CD4-positive, alpha-beta T cell treated with Interleukin-15 for 1 hour (primary cell): ENCODE measurements at regions not wholly inside any gene's neighbourhood (a gene's known extent, or its start where the extent isn't known, plus 50 kb on each side); places are given as distances from the start of the nearest gene placed in this dataset.
"Not testable (repeated sequence)": the region's sequence is repeated elsewhere in the genome, so short reads cannot be mapped to it uniquely, and the experiment has no call there.

Experiments
- DNase-seq: peaks from one replicate; pipeline ENCODE4 v3.0.0-alpha.2; 2020

DNA sequence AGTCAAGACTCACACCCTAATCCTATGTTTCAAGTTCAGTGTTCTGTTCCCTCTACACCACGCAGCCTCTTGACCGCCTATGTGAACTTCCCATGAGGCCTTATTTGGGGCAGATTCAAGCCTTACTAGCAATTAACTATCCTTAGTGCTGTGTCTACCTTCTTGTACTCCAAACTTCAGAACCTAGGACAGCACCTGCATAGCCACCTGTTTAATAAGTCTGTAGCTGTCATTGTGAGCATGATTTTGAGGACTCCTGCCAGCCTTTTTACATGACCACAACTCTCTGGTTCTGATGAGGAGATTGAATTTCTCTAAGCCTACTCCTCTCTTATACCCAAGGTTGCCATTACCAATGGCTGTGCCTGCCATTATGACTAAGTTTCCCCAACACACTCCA, 50.8 kb upstream of the PCSK1 start:
- DNase-seq: no peak

DNA sequence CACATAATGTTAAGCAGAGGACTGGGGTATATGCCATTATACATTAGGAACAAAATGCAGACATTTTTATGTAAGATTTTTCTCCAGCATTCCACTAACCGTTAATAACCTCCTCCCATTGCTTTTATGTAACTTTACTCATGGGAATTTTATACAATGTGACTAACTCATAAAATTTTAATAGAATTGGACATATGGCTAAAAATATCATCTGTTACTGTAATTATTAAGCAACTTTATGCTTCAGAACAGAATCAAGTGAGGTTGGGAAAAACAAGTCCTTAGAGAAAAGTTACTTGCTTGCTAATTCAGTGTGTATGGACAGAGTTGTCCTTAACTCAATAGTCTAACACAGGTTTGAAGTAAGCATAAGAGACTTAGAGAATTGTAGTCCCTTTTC, 54.8 kb upstream of the PCSK1 start:
- DNase-seq: no peak

DNA sequence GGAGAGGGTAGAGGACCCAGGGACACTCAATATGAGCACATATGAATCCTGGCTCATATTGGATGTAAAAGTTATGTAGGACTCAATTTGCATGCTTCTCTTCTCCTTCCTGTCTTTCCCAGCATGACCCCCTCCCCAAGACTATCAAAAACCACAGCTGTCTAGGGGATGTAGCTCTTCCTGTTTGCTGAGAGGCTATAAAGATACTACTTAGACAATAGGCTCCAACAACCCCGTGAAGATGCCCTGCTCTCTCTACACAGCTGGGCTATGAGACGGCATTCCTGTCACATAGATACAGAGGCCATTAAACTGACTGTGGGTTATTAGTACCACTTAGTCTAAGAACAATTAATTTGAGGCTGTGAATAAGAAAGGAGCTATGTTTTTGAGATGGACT, 56.5 kb upstream of the PCSK1 start:
- no peak for DNase-seq

DNA sequence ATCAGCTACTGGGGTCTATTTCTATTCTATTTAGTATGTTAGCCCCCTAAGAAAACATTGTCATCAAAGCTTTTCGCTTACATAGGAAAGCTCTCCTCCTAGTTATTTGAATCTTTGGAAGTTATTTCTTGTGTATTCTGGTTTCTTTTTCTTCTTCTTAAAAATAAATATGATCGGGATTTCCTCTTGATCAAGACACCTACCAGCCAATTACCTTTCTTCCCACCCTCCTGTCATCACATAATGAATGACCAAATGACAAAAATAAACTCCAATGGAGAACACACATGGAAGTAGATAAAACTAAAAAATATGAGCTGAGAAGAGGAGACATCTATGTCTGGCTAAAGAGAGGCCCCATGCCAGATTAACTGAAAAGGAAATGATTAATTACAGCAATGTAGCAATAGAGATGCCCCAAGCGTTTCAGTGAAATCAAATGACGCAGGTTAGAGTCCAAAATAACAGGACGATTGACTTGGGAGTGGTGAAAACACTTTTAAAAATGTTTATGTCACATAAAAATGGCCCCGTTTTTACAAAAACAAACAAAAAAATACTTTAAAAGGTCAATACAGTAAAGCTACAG, 59.5 kb upstream of the PCSK1 start:
- no peak for DNase-seq

DNA sequence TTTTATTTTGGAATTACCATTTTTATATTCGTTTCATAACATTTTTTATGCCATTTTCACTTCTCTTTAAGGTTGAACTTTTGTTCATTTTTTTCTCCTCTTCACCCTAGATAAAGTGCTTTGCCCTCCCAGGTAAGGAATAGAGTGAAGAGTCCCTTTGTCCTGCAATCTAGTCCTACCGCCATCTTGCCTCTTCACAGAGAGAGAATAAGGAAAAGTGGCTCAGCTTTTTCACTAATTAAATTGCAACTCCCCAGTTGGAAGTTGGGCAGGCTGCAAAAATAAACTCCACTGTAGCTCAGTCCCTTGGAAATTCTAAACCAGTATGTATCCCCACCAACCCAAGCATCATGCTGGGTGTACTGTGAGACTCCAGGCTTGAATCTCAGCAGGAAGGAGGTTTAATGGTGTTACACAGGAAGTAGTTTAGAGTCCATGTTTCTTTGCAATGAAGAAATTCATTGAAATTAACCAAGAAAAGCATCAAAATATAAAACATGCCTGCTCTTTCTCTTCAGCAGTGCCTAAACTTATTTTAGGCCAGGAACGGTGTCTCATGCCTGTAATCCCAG, 60.3 kb upstream of the PCSK1 start:
- no peak for DNase-seq

DNA sequence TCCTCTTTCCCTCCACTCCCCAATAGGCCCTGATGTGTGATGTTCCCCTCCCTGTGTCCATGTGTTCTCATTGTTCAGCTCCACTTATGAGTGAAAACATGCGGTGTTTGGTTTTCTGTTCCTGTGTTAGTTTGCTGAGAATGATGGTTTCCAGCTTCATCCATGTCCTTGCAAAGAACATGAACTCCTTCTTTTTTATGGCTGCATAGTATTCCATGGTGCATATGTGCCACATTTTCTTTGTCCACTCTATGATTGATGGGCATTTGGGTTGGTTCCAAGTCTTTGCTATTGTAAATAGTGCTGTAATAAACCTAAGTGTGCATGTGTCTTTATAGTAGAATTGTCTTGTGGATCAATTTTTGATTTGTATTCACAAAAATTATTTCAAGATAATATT, 62.4 kb upstream of the PCSK1 start:
- DNase-seq: not testable (repeated sequence)

DNA sequence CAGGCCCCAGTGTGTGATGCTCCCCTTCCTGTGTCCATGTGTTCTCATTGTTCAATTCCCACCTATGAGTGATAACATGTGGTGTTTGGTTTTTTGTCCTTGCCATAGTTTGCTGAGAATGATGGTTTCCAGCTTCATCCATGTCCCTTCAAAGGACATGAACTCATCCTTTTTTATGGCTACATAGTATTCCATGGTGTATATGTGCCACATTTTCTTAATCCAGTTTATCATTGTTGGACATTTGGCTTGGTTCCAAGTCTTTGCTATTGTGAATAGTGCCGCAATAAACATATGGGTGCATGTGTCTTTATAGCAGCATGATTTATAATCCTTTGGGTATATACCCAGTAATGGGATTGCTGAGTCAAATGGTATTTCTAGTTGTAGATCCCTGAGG, 64.0 kb upstream of the PCSK1 start:
- not testable (repeated sequence) for DNase-seq

DNA sequence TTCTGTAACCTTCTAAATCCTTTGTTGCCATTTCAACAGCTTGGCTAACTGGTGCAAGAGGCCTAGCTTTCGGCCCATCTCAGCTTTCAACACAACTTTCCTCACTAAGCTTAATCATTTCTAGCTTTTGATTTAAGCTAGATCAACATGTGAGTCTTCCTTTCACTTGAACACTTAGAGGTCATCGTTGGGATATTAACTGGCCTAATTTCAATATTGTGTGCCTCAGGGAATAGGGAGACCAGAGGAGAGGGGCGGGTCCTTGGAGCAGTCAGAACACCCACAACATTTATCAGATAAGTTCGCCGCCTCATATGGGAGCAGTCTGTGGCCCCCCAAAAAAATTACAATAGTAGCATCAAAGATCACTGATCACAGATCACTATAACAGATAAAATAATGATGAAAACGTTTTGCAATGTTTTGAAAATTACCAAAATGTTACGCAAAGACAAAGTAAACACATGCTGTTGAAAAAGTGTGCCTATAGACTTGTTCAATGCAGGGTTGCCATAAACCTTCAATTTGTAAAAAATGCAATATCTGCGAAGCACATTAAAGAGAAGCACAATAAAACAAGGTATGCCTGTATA, 66.8 kb upstream of the PCSK1 start:
- DNase-seq: no peak

DNA sequence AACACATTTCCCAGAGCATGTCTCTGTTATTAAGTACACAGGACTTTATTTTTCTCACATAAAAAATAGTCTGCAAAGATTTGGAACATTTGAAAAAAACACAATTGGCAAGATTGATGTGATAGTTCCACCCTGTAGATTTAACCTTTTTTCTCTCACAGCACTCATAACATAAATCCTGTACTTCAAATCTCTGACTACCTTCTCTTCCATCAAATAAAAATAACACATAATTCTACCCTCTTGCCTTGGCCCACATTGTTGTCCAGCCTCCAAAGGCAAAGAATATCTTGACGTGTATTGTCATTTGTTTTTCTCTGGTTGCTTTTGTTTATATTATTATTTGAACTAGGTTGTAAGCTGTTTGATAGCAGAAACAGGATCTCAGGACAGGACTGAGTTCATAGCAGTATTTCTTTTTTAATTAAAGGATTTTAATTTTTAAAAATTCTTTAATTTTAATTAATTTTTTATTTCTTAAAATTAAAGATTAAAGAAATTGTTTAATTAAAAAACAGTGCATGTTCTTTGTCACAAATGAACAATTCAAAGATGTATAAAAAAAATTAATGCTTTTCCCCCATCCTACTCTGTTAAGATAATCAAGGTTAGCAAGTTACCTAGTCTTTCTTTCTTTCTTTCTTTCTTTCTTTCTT, 69.1 kb upstream of the PCSK1 start:
- DNase-seq: no peak

DNA sequence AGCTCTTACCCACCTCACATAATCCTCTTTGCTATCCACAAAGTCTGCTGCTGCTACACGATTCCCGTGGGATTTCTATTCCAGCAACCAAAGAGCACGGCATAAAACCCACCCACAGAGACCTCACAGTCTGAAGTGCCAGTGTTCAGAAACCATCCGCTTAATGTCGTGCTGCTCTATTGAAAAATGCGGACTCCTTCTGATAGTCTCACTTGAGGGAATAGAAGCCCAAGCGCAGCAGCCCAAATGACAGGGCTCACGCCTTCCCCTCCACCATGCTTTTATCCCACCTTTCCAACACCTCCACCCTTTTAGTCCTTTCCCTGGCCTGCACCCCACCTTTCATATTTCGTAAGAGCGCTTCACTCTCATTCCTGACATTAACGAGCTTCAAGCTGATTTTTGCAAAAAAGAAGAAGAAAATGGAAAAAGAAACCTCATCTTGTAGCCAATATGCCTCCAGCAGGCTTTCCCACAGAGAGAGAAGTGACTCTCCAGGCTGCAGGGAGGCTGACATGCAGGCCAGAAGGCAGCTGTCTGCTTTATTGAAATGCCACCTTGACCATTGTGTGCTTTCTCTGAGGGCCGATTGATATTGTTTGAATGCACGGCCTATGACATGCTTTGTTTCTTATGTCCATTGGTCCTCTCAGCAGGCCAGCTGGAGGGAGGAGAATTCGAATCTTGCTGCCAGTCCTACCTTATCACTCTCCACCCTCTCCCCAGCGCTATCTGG, 70.6 kb upstream of the PCSK1 start:
- no peak for DNase-seq

DNA sequence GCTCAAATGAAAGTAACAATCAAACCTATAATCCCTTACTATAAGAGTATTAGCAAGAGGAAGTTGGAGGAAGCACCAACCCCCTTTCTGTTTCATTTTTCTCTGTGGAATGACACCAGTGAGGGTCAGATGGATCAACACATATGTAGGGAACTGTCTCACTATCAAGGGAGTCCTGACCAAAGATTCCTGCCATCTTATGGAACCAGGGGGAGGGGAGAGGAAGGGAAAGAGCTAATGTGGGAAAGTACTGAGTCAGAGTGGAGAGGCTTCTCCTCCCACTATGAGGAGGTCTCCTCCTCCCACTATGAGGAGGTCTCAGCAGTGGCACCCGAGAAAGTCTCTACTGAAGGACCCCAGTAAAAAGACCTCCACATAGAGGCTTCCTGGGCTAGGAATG, 73.3 kb upstream of the PCSK1 start:
- no peak for DNase-seq

DNA sequence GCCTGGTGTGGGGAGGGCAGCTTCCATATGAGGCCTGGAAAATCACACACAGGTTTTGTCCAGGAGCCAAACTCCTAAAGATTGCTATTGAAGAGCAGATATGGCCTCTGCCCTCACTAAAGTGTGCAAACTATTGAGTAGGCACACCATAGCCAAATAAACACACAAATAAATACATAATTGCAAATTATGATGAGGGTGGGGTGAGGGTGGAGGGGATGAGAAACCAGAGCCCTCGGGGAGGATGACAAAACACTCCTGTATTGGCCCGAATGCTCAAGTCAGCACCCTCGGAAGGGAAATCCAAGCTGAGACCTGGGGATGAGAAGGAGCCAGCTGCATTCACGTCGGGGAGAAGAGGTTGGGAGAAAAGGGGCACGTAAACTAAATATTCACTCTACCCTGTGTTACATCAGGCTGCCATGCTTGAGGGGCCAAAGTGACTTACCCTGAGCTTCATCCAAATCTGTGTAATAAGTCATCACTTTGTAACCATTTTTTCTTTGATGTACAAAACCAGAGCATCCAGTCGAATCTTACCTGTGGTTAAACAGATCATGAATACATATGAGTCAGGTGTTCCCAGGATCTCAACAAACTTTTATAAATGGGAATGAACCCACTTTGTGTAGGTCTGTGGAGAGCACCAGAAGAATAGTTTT, 73.9 kb upstream of the PCSK1 start:
- no peak for DNase-seq

DNA sequence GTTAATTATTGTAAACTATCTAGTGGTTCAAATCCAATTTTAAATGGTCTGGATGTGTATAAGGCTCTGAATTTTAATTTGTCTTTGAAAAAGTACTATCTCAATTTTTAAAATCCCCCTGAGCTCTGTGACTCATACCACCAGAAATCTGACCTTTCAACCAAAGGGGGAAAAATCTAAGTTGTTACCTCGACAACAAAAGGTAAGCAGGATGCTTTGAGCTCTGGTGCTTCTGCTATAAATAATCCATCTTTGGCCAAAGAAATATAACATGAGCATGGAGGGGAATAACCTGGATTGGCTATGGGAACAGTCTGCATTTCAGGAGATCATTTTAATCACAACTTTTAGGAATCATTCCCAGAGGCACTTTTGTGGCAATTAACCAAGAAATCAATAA, 76.3 kb upstream of the PCSK1 start:
- no peak for DNase-seq

DNA sequence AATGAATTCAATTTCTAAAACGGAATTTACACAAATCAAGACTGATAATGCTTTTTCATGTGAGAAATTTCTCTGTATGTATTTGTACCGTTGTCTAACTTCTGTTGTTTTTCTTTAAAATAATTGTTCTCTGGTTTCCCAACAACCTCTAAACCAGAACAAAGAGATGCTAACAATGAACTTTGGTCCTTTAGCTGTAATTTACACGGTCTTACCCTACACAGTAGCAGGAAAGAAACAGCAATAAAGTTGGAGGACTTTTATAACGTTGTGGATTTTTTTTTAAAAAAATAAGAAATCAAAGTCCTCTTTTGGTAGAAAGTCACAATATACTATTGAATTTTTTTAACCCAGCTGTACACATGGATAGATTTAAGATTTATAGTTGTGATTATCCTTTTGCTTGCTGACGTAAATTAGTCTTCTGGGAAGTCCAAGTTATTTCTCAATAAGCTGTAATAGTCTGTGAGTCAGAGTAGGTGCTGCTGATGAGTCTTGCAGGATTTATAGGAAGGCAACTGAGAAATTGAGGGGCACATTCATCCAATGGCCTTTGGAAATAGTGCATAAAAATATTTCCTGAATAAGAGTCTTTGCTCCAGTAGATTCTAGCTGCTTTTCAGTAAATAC, 76.8 kb upstream of the PCSK1 start:
- no peak for DNase-seq

DNA sequence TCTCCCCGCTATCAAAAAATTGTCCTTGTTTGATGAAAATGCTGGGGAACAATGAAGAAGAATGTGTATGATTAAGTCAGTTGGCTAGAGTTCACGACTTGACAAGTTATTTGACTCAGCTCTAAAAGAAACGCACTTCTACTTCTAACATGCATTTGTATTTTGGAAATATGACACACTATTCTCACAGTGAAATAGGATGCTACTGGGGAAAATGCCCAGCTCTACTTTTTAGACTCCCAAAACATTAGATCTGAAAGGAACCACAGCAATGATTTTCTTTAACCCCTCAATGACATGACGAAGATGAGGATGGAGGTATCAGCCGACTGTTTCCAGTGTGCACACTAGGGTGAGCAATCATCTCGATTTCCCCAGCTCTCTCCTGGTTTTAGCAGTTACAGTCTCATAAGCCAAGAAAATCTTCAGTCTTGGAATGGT, 83.6 kb upstream of the PCSK1 start:
- no peak for DNase-seq

DNA sequence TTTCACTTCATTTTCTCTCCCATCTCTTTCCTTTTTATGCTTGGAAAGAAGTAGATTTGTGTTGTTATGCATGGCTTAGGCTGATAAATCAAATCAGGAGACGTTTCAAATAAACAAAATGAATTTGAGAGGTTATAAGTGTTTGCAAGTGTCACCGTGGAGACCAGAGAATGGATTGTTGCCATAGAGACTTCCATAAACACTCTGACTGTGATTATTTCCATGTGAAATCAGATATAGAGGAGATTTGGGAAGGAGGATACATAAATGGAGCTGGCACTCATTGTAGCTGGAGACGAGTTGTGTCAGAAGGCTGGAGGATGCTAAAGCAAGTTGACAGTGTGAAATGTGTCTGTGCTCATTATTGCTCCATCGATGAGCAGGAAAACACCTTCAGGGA, 84.2 kb upstream of the PCSK1 start:
- DNase-seq: no peak

DNA sequence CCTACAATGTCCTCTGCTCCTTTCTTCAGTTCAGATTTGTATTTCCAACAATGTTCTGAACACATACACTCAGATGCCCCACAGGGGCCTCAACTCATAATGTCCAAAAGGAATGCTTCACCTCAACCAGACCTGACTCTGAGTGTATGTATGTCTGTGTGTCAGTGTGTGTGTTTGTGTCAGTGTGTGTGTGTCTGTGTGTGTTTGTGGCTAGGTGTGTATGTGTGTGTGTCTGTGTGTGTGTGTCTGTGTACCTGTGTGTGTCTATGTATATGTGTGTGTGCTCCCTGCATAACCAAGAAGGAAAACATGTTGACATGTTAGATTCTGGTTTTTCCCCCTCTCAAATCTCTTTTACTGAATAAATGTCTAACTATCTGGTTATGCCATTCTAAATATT, 87.3 kb upstream of the PCSK1 start:
- no peak for DNase-seq

DNA sequence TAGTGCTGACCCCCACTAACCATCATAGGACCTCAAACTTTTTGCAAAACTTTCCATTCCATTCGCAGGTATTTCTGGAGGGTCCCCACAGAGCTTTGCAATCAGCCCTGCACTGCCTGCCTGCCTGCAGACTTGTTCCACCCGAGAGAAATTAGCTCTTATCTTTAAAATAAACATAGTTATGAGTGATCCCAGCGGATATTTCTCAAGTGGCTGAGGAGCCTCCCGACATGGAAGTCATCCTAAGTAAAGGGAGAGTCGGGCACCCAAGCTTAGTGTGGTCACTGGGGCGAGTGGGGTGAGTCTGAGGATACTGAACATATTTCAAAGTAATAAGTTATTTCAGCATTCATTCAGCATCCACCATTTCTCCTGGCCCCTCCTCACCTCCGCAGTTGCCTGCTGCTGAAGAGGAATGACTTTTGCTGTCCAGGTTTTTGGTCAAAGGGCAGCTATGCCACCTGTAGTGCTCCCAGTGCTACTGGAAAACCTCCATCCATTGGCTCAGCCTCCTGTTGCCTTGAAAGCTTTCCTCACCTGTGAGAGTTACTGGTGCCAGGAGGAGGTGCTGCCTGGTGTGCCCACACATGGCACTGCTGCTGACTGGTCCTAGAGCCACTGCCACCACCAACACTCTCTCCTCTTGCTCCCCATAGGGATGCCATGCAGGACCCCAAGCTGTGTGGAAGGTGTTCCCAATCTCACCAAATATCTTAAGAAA, 89.7 kb upstream of the PCSK1 start:
- no peak for DNase-seq

DNA sequence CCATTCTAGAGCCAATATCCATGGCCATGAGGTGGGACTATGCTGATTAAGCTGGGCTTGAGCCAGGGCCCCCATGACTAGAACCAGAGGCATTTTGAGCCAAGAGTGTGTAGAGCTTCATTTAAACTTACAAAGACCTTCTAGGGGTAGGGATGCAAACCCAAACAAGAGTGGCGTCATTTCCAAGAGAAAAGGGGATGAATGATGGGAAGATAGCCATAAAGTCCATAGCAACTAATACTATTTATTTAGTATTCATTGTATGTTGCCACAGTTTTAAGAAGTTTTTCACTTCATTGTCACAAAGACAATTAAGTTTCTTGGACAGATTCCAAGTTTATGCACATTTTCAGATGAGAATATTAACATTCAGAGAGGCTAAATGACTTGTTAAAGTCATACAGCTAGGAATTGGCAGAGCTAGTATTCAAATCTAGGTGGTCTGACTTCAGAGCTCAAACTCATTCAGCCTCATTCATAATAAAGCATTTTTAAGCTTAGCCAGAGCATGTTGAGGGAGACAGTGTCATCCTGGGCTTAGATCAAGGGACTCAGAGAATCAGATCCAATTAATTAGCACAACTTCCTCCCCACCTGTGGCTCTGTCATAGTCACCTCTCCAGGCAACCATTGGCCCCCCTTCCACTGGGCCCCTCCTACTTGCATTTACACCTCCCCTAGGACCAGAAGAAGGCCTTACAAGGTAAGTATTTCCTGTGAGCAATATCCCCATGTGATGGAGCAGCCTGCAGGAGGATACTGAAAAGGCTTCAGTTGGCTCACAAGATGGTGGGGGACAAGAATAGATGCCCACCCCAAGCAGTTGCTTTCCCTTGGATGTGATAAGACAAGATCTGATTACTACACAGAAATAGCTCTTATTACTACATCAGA, 95.0 kb upstream of the PCSK1 start:
- no peak for DNase-seq

DNA sequence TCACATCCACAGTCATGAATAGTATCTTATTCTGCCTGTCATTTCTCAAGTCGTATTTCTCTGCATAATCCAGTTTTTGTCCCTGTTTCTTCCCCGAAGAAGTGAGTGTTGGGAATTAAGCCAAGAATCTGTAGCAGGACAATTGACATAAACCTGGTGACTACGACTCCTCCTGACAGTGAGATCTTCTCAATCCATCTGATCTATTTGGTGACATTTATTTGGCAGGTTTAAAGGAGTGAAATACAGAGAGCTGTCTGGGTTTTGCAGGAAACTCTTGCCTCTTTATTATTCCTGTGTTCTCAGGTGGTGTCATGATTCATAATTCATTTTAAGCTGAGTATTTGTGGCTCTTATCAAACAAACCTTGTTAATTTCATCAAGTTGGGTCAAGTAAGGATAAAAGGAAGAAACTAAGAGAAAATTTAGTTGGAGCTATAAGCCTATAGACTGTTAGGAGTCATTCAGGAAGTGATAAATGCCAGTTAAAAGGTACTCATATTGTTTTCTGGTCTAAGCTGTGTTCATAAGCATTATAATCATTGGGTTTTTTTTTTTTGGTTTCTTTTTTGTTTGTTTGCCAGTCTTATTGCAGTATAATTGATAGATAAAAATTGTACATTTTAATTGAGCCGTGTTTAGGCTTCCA, 95.9 kb upstream of the PCSK1 start:
- DNase-seq: no peak
